ENCODE measurements at regions not wholly inside any gene's neighbourhood (a gene's known extent, or its start where the extent isn't known, plus 50 kb on each side); places are given as distances from the start of the nearest gene placed in this dataset.

- FAIRE-seq (no peak), DNase-seq (ENCODE audit: insufficient read length, low spot score) (no peak)
Measured at GRCh38 chr7:12741951-12742575, 54.6 kb downstream of the ARL4A start.

GRCh38 chr7:12746211-12746610 lies 58.8 kb downstream of the ARL4A start:
- FAIRE-seq (no peak), DNase-seq (ENCODE audit: insufficient read length, low spot score) (no peak)

- FAIRE-seq: no peak
- DNase-seq (ENCODE audit: insufficient read length, low spot score): no peak
Measured at GRCh38 chr7:12747687-12748306, 60.4 kb downstream of the ARL4A start.

GRCh38 chr7:12749069-12749468 lies 61.6 kb downstream of the ARL4A start:
- no peak for FAIRE-seq

GRCh38 chr7:12749746-12750145 lies 62.3 kb downstream of the ARL4A start:
- DNase-seq (ENCODE audit: insufficient read length, low spot score) (no peak), FAIRE-seq (no peak)

More at GRCh38 chr7:12749069-12749468, 61.6 kb downstream of the ARL4A start:
- no peak for DNase-seq (ENCODE audit: insufficient read length, low spot score)

GRCh38 chr7:12751764-12752163 lies 64.3 kb downstream of the ARL4A start:
- FAIRE-seq: no peak
- DNase-seq (ENCODE audit: insufficient read length, low spot score): no peak

GRCh38 chr7:12754179-12754578 lies 66.7 kb downstream of the ARL4A start:
- DNase-seq (ENCODE audit: insufficient read length, low spot score) (no peak), FAIRE-seq (no peak)

- DNase-seq (ENCODE audit: insufficient read length, low spot score): no peak
- FAIRE-seq: no peak
Measured at GRCh38 chr7:12756821-12757220, 69.4 kb downstream of the ARL4A start.

GRCh38 chr7:12757443-12757842 lies 70.0 kb downstream of the ARL4A start:
- peak; percentile 78 for FAIRE-seq
- DNase-seq (ENCODE audit: insufficient read length, low spot score): peak; percentile 42

- no peak for DNase-seq (ENCODE audit: insufficient read length, low spot score)
- no peak for FAIRE-seq
Measured at GRCh38 chr7:12759151-12759550, 71.7 kb downstream of the ARL4A start.

GRCh38 chr7:12761111-12761510 lies 73.7 kb downstream of the ARL4A start:
- FAIRE-seq: no peak

GRCh38 chr7:12761691-12762090 lies 74.3 kb downstream of the ARL4A start:
- DNase-seq (ENCODE audit: insufficient read length, low spot score) (no peak), FAIRE-seq (no peak)

More at GRCh38 chr7:12761111-12761510, 73.7 kb downstream of the ARL4A start:
- no peak for DNase-seq (ENCODE audit: insufficient read length, low spot score)

- FAIRE-seq: no peak
Measured at GRCh38 chr7:12764458-12764891, 77.0 kb downstream of the ARL4A start.

GRCh38 chr7:12765431-12766100 lies 78.1 kb downstream of the ARL4A start:
- no peak for DNase-seq (ENCODE audit: insufficient read length, low spot score)
- no peak for FAIRE-seq

More at GRCh38 chr7:12764458-12764891, 77.0 kb downstream of the ARL4A start:
- no peak for DNase-seq (ENCODE audit: insufficient read length, low spot score)

- DNase-seq (ENCODE audit: insufficient read length, low spot score) (no peak), FAIRE-seq (no peak)
Measured at GRCh38 chr7:12766416-12766815, 79.0 kb downstream of the ARL4A start.

GRCh38 chr7:12768948-12769347 lies 81.5 kb downstream of the ARL4A start:
- no peak for DNase-seq (ENCODE audit: insufficient read length, low spot score)
- no peak for FAIRE-seq

GRCh38 chr7:12769444-12769843 lies 82.0 kb downstream of the ARL4A start:
- DNase-seq (ENCODE audit: insufficient read length, low spot score) (no peak), FAIRE-seq (no peak)

- no peak for FAIRE-seq
Measured at GRCh38 chr7:12770227-12770975, 83.0 kb downstream of the ARL4A start.

GRCh38 chr7:12771378-12771877 lies 84.0 kb downstream of the ARL4A start:
- DNase-seq (ENCODE audit: insufficient read length, low spot score) (peak; percentile 31), FAIRE-seq (peak; percentile 72)

More at GRCh38 chr7:12770227-12770975, 83.0 kb downstream of the ARL4A start:
- DNase-seq (ENCODE audit: insufficient read length, low spot score): no peak

- FAIRE-seq: no peak
- DNase-seq (ENCODE audit: insufficient read length, low spot score): no peak
Measured at GRCh38 chr7:12772768-12773167, 85.3 kb downstream of the ARL4A start.

GRCh38 chr7:12777257-12777656 lies 89.8 kb downstream of the ARL4A start:
- FAIRE-seq (no peak), DNase-seq (ENCODE audit: insufficient read length, low spot score) (no peak)

All from HTR-8/SVneo (cell line).